ENCODE measurements at regions not wholly inside any gene's neighbourhood (a gene's known extent, or its start where the extent isn't known, plus 50 kb on each side); places are given as distances from the start of the nearest gene placed in this dataset.

DNA sequence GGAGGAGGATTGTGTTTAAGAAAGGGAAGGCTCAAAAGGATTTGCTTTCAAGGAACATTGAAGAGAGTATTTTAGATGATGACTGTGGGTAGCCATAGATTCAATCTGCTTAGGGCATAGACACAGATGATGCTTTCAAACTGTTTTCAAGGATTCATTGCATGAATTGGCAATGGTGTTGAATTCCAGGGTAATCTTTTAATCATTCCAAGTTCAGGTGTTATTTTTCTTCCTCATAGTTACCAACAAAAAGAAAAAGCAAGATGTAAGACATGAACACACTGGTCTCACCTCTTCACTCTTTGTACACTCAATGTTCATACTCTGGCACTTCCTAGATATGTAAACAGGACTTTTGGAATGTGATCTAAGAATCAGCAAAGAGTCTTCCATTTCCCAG lies 167.0 kb upstream of the RHOBTB1 start:
- Histone ChIP-seq H4K20me1 (ENCODE audit: low read length) (no peaks in the 10 kb centered on the region), H3K9me2 (replicated peaks; ENCODE audit: low read length) (no peaks in the 10 kb centered on the region), H3K4me3 (ENCODE audit: low read length) (0 out of 2 replicates have a peak overlapping the region, but pooled peaks have one; percentile 3), H3K4me2 (ENCODE audit: low read length) (peak overlapping the region; percentile 38), H3K79me2 (ENCODE audit: low read length) (no peaks in the 10 kb centered on the region), H3K4me1 (ENCODE audit: insufficient read depth, low read length) (peaks cover 24% of the 10 kb centered on the region), H3K9me3 (ENCODE audit: low read length) (no peaks in the 10 kb centered on the region), H3F3A (ENCODE audit: low read length, unreplicated experiment) (peaks cover 10% of the 10 kb centered on the region), H2AFZ (ENCODE audit: low read length) (no peak overlapping the region), H3K27ac (ENCODE audit: low read length) (peak overlapping the region; percentile 63), H3K27me3 (ENCODE audit: low read length) (no peaks in the 10 kb centered on the region), H3K36me3 (ENCODE audit: low read depth, low read length) (no peaks in the 10 kb centered on the region), H3K9ac (ENCODE audit: low read length) (no peak overlapping the region)
- ATAC-seq, result peak; percentile 35; the same call in 1 of the 2 replicates
- BruUV-seq (replicated peaks), result no TSS peak
- ChIA-PET POLR2A (ENCODE audit: unreplicated experiment) (no interaction called here), CTCF (no interaction called here)
- no peak for DNase-seq
- TF ChIP-seq EZH2 (IDR thresholded peaks at IDR 0.05; ENCODE audit: low read length, unreplicated experiment), result no peak
- TF ChIP-seq, protein P1, sequence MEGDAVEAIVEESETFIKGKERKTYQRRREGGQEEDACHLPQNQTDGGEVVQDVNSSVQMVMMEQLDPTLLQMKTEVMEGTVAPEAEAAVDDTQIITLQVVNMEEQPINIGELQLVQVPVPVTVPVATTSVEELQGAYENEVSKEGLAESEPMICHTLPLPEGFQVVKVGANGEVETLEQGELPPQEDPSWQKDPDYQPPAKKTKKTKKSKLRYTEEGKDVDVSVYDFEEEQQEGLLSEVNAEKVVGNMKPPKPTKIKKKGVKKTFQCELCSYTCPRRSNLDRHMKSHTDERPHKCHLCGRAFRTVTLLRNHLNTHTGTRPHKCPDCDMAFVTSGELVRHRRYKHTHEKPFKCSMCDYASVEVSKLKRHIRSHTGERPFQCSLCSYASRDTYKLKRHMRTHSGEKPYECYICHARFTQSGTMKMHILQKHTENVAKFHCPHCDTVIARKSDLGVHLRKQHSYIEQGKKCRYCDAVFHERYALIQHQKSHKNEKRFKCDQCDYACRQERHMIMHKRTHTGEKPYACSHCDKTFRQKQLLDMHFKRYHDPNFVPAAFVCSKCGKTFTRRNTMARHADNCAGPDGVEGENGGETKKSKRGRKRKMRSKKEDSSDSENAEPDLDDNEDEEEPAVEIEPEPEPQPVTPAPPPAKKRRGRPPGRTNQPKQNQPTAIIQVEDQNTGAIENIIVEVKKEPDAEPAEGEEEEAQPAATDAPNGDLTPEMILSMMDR (conservative IDR thresholded peaks at IDR 0.05; ENCODE audit: low read depth, low read length), result no peak
- TF ChIP-seq EZH2phosphoT487 (IDR thresholded peaks at IDR 0.05; ENCODE audit: borderline replicate concordance, low read length), result no peak
- intact Hi-C loops (cut with micrococcal nuclease), result loop anchor here (1.0 to 10.0 kb wide), 5 partner anchors 54 to 646 kb away; no protein-coding TSS in a partner anchor

DNA sequence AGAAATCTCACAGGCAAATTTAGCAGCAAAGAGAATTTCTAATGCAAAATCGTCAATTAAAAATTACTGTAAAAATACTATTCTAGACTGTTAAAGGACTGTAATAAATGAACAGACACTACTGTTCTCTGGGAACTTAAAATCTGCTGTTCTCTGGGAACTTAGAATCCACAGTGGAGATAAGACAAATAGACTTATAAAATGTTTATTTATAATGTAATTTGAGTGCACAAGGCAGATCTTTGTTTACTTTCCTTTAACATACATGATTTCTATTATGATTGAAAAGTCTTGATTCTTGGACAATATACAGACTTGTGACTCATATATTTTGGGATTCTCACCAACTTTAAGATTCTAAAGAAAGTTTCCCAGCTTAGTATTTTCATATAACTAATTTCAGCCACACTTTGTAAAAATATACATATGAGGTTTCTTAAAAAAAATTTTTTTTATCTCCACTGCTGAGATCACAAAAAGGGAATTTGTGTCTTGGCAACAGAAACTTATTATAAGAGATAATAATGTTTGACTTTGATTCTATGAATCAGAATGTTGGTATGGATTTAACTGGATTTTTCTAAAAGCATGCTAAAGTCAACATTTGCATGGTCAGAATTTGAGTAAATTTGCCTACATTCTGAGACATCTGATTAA lies 166.3 kb upstream of the RHOBTB1 start:
- DNase-seq (peak; percentile 92), ATAC-seq (peak; percentile 79)
- H3K9ac ChIP-seq (ENCODE audit: low read length), result peak overlapping the region; percentile 9; the same call in 1 of the 2 replicates
- ChIA-PET CTCF (interaction anchor here (0.7 kb wide), 1 partner anchor 31 kb away, joined by 3 read pairs; no protein-coding TSS in a partner anchor), POLR2A (ENCODE audit: unreplicated experiment) (no interaction called here)
- no peak overlapping the region for H2AFZ ChIP-seq (ENCODE audit: low read length)
- no peaks in the 10 kb centered on the region for H4K20me1 ChIP-seq (ENCODE audit: low read length)
- no peaks in the 10 kb centered on the region for H3K36me3 ChIP-seq (ENCODE audit: low read depth, low read length)
- H3K9me3 ChIP-seq (ENCODE audit: low read length), result no peaks in the 10 kb centered on the region
- H3K4me1 ChIP-seq (ENCODE audit: insufficient read depth, low read length), result peaks cover 24% of the 10 kb centered on the region
- intact Hi-C loops (cut with micrococcal nuclease), result loop anchor here (1.0 to 10.0 kb wide), 5 partner anchors 54 to 646 kb away; no protein-coding TSS in a partner anchor
- H3F3A ChIP-seq (ENCODE audit: low read length, unreplicated experiment), result peaks cover 10% of the 10 kb centered on the region
- H3K9me2 ChIP-seq (replicated peaks; ENCODE audit: low read length), result no peaks in the 10 kb centered on the region
- no peaks in the 10 kb centered on the region for H3K79me2 ChIP-seq (ENCODE audit: low read length)
- peak overlapping the region; percentile 38 for H3K4me2 ChIP-seq (ENCODE audit: low read length)
- BruUV-seq (replicated peaks), result no TSS peak
- H3K27me3 ChIP-seq (ENCODE audit: low read length), result no peaks in the 10 kb centered on the region
- TF ChIP-seq EZH2phosphoT487 (IDR thresholded peaks at IDR 0.05; ENCODE audit: borderline replicate concordance, low read length), result no peak
- TF ChIP-seq EZH2 (IDR thresholded peaks at IDR 0.05; ENCODE audit: low read length, unreplicated experiment), result no peak
- TF ChIP-seq, protein P1 (conservative IDR thresholded peaks at IDR 0.05; ENCODE audit: low read depth, low read length), result no peak
- no peak overlapping the region for H3K4me3 ChIP-seq (ENCODE audit: low read length)
- peak overlapping the region; percentile 63 for H3K27ac ChIP-seq (ENCODE audit: low read length)

DNA sequence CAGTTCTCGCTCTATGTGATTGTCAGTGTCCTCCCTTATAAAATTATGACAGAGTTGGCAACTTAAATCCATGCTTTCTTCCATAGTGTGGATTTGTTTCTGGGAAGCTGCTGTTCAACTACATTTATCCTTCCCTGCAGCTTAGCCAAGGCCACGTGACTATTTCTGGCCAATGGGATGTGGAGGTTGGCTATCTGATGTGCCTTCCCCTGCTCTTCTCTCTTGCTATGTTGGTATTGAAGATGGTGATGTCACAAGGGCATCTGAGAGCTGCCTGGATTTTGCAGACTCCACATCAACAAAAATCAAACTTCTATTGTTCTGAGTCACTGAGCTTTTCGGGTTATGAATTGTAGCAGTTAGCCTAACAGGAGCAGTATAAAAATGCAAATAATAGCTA lies 164.9 kb upstream of the RHOBTB1 start:
- ChIA-PET POLR2A (ENCODE audit: unreplicated experiment) (no interaction called here), CTCF (no interaction called here)
- Histone ChIP-seq H3K9me2 (replicated peaks; ENCODE audit: low read length) (no peaks in the 10 kb centered on the region), H3K4me3 (ENCODE audit: low read length) (no peak overlapping the region), H4K20me1 (ENCODE audit: low read length) (no peaks in the 10 kb centered on the region), H3F3A (ENCODE audit: low read length, unreplicated experiment) (peaks cover 10% of the 10 kb centered on the region), H3K79me2 (ENCODE audit: low read length) (no peaks in the 10 kb centered on the region), H3K4me2 (ENCODE audit: low read length) (no peak overlapping the region), H3K27me3 (ENCODE audit: low read length) (no peaks in the 10 kb centered on the region), H3K4me1 (ENCODE audit: insufficient read depth, low read length) (peaks cover 24% of the 10 kb centered on the region), H3K27ac (ENCODE audit: low read length) (no peak overlapping the region), H3K9ac (ENCODE audit: low read length) (no peak overlapping the region), H3K9me3 (ENCODE audit: low read length) (no peaks in the 10 kb centered on the region), H3K36me3 (ENCODE audit: low read depth, low read length) (no peaks in the 10 kb centered on the region), H2AFZ (ENCODE audit: low read length) (no peak overlapping the region)
- intact Hi-C loops (cut with micrococcal nuclease), result no loop called here
- TF ChIP-seq, protein P1 (conservative IDR thresholded peaks at IDR 0.05; ENCODE audit: low read depth, low read length), result no peak
- no peak for TF ChIP-seq EZH2 (IDR thresholded peaks at IDR 0.05; ENCODE audit: low read length, unreplicated experiment)
- no peak for TF ChIP-seq EZH2phosphoT487 (IDR thresholded peaks at IDR 0.05; ENCODE audit: borderline replicate concordance, low read length)
- no peak for ATAC-seq
- DNase-seq, result no peak
- BruUV-seq (replicated peaks), result no TSS peak
